GM12892 (cell line): ENCODE measurements at regions not wholly inside any gene's neighbourhood (a gene's known extent, or its start where the extent isn't known, plus 50 kb on each side); places are given as distances from the start of the nearest gene placed in this dataset.

Source experiments
- DNase-seq: peaks from one replicate; pipeline ENCODE4 v3.0.0; 2011; ENCODE audit not compliant: insufficient read length
- FAIRE-seq: peaks from 2 replicates; lab custom pipeline; 2011; peaks lifted over from hg19 to GRCh38; lab: Jason Lieb, UNC
- POLR2A ChIP-seq: IDR thresholded peaks from 2 replicates; pipeline ENCODE4 v1.6.1; 2011; ENCODE audit warnings: low read depth, low read length, control low read depth
- POLR2AphosphoS5 ChIP-seq: IDR thresholded peaks from 2 replicates; pipeline ENCODE4 v1.6.1; 2011; ENCODE audit warnings: low read depth, low read length, control low read depth
- TAF1 ChIP-seq: IDR thresholded peaks from 2 replicates; pipeline ENCODE4 v1.6.1; 2011; ENCODE audit warnings: low read depth, mild to moderate bottlenecking, control low read depth, low read length, borderline replicate concordance

DNA sequence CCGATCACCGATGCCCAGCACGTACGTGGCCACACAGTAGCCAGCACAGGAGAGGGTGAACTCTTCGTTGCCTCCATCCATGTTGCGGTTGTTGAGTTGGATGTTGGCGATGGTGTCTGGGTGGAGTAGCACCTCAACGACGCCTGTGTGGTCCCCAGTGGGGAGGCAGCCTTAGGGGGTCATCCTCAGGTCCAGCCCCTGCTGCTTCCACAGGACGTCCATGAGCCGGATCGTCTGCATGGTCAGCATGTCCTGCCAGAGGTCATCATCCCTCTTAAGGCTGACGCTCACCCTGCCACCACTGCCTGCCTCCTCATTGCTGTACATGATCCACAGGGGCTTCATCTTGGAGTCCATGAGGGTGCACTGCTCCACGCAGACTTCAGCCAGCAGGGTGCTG is 369.3 kb downstream of the CMPK2 start:
- FAIRE-seq (no peak), DNase-seq (no peak)
- no peak for TF ChIP-seq POLR2AphosphoS5
- no peak for TF ChIP-seq TAF1
- TF ChIP-seq POLR2A = no peak

DNA sequence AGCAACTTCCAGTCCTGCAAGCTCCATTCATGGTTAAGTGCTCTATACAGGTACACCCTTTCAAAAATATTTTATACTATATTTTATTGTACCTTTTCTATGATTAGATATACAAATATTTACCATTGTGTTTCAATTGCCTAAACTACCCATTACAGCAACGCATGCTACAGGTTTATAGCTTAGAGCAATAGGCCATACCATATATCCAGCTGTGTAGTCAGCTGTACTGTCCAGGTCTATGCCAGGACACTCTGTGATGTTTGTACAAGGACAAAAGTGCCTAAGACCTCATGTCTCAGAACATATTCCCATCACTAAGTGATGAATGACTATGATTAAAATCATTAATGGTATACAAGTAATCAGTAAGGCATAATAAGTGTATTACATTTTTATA is 368.7 kb downstream of the CMPK2 start:
- DNase-seq (no peak), FAIRE-seq (no peak)
- TF ChIP-seq POLR2A = no peak
- no peak for TF ChIP-seq TAF1
- no peak for TF ChIP-seq POLR2AphosphoS5

DNA sequence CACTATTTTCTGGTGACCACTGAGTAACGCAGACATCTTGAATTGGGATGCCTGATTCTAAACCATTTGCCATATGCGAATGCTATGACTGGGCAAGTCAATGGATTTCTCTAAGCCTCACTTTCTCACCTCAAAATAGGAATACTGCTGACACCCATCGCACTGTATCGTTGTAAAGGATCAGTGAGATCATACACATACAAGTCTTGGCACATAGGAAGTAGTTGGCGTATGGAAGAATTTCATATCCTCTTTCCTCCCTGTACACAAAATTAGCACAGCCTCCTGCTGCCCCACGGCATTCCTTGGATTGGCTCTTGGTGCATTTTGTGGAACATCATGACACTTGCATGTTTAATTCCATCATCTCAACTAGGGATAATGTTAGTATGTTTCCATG is 366.9 kb downstream of the CMPK2 start:
- TF ChIP-seq TAF1 = no peak
- TF ChIP-seq POLR2A = no peak
- no peak for TF ChIP-seq POLR2AphosphoS5
- DNase-seq = no peak
- no peak for FAIRE-seq

DNA sequence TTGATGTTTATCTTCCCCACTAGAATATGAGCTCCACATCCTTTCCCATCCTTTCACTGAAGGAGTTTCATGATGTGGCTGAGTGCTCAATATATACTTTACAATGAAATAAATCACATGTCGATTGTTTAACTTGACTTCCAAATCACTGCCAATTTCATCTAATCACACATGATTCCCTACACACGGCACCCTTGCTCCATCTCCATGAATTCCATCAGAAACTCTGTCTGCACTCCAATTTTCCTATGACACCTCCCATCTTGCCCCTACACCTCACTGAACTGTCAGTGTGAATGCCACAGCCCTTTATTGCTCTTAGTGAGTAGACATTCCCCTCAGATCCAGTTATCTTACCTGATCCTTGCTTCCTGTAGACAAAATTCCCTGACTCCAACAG is 366.0 kb downstream of the CMPK2 start:
- FAIRE-seq = no peak
- no peak for DNase-seq
- TF ChIP-seq TAF1 (no peak), POLR2A (no peak), POLR2AphosphoS5 (no peak)

DNA sequence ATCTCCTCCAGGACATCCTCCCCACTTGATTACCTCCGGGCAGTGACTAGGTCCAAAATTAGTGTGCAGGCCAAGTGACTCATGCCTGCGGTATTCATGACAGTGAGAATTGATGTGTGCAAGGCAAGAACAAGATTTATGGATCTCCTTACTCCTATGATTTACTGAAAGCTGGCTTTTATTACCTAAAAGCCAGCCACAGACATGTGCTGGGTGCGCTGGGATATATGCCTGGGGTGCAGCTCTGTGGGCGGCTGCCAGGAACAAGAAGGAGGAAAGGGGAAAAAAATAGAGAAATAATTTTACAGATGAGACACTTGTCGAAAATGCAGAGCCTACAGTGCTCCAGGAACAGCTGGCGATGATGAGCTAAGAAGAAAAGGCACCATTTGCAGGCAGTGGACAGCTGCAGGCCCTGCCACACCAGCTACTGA is 359.3 kb downstream of the CMPK2 start:
- FAIRE-seq = no peak
- TF ChIP-seq POLR2AphosphoS5 = no peak
- TF ChIP-seq TAF1 = no peak
- no peak for TF ChIP-seq POLR2A
- DNase-seq = no peak

DNA sequence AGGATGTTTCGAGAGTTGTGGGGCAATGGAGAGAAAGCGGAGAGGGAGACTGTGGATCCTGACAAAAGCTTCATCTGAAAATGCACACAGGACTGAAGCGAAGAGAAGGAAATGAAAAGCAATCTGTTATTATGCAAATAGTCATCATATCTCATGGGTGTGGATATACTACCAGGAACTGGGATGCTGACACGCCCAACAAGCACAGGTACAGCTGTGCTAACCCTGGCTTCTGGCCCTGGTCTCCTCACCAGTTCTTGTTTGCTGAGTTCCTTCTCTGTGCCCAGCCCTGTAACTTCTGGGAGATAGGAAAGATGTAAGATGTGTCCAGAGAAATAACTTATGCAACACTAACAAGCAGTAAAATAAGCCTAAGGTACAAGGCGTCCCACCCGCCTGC is 358.8 kb downstream of the CMPK2 start:
- TF ChIP-seq POLR2AphosphoS5 (no peak), POLR2A (no peak), TAF1 (no peak)
- FAIRE-seq = no peak
- no peak for DNase-seq

DNA sequence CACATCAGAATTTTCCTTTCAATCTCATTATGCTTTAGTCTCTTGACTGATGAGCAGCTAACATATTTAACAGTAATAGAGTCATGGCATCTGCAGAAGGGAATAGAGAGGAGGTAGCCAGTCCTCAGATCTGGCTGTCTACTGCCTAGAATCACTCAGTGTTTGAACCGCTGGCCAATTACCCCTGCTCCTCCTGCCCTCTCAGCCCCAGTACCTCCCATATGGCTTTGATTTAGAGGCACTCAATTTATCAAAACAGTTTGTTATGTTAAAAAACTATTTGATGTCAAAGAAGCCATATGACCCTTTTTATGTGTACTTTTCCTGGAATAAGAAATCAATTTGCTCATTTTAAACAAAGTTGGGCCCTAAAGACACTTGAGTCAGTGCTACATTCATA is 355.2 kb downstream of the CMPK2 start:
- DNase-seq (no peak), FAIRE-seq (no peak)
- no peak for TF ChIP-seq POLR2A
- no peak for TF ChIP-seq TAF1
- no peak for TF ChIP-seq POLR2AphosphoS5

DNA sequence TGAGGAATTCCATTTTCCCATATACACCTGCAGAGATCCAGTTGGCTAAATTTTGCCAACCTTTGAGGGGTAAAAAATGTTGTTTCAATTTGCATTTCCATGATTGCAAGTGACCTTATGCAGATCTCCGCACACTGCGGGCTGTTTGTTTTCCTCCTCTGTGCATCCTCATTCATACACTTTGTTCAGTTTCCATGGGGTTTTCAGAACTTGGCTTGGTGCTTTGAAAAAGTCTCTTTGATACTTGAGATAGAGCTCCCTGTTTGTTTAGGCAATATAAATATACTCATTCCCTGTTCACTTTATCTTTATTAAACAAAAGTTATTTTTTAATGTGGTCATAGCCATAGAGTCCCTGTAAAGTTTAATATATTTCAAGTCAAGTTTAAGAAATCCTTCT is 353.1 kb downstream of the CMPK2 start:
- TF ChIP-seq TAF1 (no peak), POLR2A (no peak), POLR2AphosphoS5 (no peak)
- FAIRE-seq (no peak), DNase-seq (no peak)

DNA sequence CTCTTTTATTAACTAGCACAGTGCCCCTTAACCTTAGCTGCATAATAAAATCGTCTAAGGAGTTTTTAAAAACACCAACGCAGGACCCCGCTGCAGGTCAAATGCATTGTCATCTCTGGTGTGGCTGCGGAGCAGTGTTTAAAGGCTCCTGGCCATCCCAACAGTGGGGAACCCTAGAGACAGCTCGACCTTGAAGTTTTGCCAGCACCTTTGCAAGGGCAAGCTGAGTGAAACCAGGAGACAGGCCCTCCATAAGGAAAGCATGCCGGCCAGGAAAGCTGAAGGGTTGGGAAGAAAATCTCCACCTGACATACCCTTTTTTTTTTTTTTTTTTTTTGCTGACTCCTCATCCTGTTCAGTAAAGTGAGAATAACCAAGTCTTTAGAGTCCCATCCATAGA is 349.0 kb downstream of the CMPK2 start:
- DNase-seq (no peak), FAIRE-seq (no peak)
- TF ChIP-seq TAF1 (no peak), POLR2AphosphoS5 (no peak), POLR2A (no peak)

DNA sequence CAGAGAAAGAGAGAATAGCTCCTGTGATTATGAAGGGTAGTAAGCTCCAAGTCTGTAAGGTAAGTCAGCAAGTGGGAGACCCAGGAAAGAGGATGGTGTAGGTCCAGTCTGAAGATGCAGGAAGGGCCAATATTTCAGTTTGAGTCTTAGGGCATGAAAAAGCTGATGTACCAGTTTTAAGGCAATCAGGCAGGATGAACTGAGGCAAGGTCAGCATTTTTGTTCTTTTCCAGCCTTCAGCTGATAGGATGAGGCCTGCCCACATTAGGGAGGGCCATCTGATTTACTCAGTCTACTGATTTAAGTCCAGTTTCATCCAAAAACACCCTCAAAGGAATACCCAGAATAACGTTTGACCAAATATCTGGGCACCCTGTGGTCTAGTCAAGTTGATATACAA is 347.3 kb downstream of the CMPK2 start:
- FAIRE-seq (no peak), DNase-seq (no peak)
- TF ChIP-seq TAF1 (no peak), POLR2AphosphoS5 (no peak), POLR2A (no peak)

DNA sequence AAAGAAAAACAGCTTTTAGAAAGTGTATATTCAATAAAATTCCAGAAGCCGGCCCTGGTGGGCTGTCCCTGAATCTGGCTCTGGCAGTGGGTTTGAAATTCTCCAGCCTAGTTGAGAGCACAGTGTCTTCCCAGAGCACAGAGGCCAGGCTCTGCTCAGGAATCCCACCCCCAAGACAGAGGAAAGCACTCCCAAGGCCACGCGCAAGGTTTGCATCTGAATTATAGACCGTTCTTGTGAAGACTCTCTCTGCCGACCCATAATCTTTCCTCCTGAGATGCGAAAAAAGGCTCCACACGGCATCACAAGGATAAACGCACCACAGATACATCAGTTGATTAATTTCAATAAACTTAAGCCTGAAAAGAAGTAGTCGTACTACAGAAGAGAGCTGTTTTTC is 342.2 kb downstream of the CMPK2 start:
- FAIRE-seq (no peak), DNase-seq (no peak)
- TF ChIP-seq POLR2AphosphoS5 (no peak), TAF1 (no peak), POLR2A (no peak)

DNA sequence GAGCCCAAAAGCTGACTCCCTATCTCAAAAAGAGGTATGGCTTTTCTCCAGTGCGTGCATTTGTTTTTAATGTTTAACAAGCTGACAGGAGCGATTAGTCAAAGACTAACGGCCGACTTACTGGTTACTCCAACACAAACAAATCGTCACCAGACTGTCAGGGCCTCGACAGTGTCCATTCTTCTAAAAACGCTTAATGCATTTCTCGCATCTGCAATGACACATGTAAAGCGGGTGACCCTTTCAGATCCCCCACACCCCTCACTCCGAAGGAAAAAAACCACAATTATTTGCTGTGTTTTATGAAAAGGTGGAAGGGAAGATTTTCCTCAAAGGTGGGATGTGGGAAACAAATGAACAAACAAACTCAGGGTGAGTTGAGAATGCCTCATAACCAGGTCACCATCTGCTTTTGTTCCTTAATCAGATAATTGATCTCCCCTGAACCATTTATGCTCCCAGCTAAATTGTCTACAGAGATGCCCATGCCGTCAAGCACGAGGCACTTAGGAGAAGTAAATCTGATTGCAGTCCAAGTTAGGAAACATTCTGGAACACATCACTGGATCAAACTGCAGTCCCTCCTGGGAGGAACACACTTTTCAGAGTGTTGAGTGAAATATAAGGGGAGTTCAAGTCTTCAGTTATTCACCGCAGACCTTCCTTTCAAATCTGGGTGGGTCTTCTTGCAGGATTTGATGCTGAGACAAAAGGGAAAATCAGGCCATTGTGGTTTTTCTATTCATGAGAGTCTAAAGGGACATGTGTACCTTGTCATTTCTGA is 340.8 kb downstream of the CMPK2 start:
- no peak for TF ChIP-seq TAF1
- no peak for TF ChIP-seq POLR2A
- no peak for TF ChIP-seq POLR2AphosphoS5
- no peak for FAIRE-seq

DNA sequence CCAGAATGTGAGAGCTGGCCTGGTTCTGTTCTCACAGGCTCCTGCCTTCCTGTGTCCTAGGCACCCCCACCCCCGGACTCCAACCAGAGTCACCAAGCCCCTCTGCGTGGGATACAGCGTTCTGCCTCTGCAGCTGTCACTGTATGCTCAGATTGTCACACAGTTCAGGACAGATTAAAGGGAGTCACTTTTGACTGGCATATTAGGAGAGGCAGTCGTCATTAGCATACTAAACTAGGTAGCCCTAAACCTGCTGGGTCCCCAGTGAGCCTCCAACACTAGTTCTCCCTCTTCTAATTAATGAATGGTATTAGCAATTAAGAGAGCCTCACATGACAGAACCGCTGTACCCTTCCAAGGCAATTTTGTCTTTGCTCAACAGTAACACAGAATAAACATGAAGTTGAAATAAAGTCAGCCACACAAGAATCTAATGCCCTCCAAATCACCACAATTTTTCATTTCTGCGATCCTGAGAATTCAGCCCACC is 340.2 kb downstream of the CMPK2 start:
- FAIRE-seq = no peak
- no peak for TF ChIP-seq POLR2A
- no peak for TF ChIP-seq POLR2AphosphoS5
- no peak for TF ChIP-seq TAF1

More for the DNA sequence above, 340.8 kb downstream of the CMPK2 start:
- DNase-seq = no peak

More for the DNA sequence above, 340.2 kb downstream of the CMPK2 start:
- DNase-seq = no peak
